Suprapubic skin (tissue), 4 donors: ENCODE measurements at regions not wholly inside any gene's neighbourhood (a gene's known extent, or its start where the extent isn't known, plus 50 kb on each side); places are given as distances from the start of the nearest gene placed in this dataset.

Source experiments
- DNase-seq, 2 donors: peaks; one replicate each; pipeline ENCODE4 v3.0.0-alpha.2; 2019; ENCODE audit warnings: low spot score in 2 of 2
- H3K27ac ChIP-seq: fragments of 200-600 bp; sonication (generic); one replicate; pipeline ENCODE4 v1.5.1; 2019
- H3K27me3 ChIP-seq: fragments of 200-600 bp; sonication (generic); one replicate; pipeline ENCODE4 v1.5.1; 2019
- H3K36me3 ChIP-seq: fragments of 200-600 bp; sonication (generic); one replicate; pipeline ENCODE4 v1.5.1; 2019
- H3K4me1 ChIP-seq: fragments of 200-600 bp; sonication (generic); one replicate; pipeline ENCODE4 v1.5.1; 2019
- H3K4me3 ChIP-seq: fragments of 200-600 bp; sonication (generic); one replicate; pipeline ENCODE4 v1.5.1; 2019; ENCODE audit warnings: mild to moderate bottlenecking
- H3K9me3 ChIP-seq: fragments of 200-600 bp; sonication (generic); one replicate; pipeline ENCODE4 v1.5.1; 2019
- EP300 ChIP-seq: sonication (generic); formaldehyde crosslinking; IDR thresholded peaks from one replicate; pipeline ENCODE4 v1.6.1; 2017; ENCODE audit warnings: antibody characterized with exemption
- POLR2A ChIP-seq, 2 donors: fragments of 450-650 bp; IDR thresholded peaks; one replicate each; pipeline ENCODE4 v1.6.1; 2017; ENCODE audit warnings: antibody characterized with exemption in 2 of 2, mild to moderate bottlenecking in 2 of 2, moderate library complexity in 2 of 2
- POLR2AphosphoS5 ChIP-seq, 3 donors: sonication (generic); formaldehyde crosslinking; IDR thresholded peaks; one replicate each; pipeline ENCODE4 v1.6.1; 2017; ENCODE audit warnings: antibody characterized with exemption in 3 of 3
- WGBS: methylation state at CpG from one replicate; pipeline ENCODE4 v1.1.5; 2018; 5-methylcytosine and 5-hydroxymethylcytosine counted together
- TF ChIP-seq, protein P1 (sequence below), 2 donors: fragments of 200-600 bp in 1 of 2; fragments of 450-650 bp in 1 of 2; sonication (generic) in 1 of 2; IDR thresholded peaks; one replicate each; pipeline ENCODE4 v1.5.1; 2016 to 2019; ENCODE audit warnings: antibody characterized with exemption in 2 of 2, mild to moderate bottlenecking in 1 of 2, moderate library complexity in 1 of 2

GRCh38 chr19:31626941-31627340 lies 277.7 kb upstream of the TSHZ3 start:
- H3K27me3 ChIP-seq: no peaks in the 10 kb centered on the region
- 83% methylated on average over 5 of the region's 5 CpGs for WGBS
- no peaks in the 10 kb centered on the region for H3K36me3 ChIP-seq
- no peak overlapping the region for H3K4me3 ChIP-seq
- DNase-seq: no peak
- no peaks in the 10 kb centered on the region for H3K4me1 ChIP-seq
- H3K9me3 ChIP-seq: no peaks in the 10 kb centered on the region
- no peak overlapping the region for H3K27ac ChIP-seq
- no peak for TF ChIP-seq POLR2A (IDR thresholded peaks at IDR 0.05)

- no peak overlapping the region for H3K27ac ChIP-seq
- H3K4me1 ChIP-seq: no peaks in the 10 kb centered on the region
- H3K27me3 ChIP-seq: no peaks in the 10 kb centered on the region
- no peak overlapping the region for H3K4me3 ChIP-seq
- TF ChIP-seq EP300: no peak
- TF ChIP-seq, protein P1, sequence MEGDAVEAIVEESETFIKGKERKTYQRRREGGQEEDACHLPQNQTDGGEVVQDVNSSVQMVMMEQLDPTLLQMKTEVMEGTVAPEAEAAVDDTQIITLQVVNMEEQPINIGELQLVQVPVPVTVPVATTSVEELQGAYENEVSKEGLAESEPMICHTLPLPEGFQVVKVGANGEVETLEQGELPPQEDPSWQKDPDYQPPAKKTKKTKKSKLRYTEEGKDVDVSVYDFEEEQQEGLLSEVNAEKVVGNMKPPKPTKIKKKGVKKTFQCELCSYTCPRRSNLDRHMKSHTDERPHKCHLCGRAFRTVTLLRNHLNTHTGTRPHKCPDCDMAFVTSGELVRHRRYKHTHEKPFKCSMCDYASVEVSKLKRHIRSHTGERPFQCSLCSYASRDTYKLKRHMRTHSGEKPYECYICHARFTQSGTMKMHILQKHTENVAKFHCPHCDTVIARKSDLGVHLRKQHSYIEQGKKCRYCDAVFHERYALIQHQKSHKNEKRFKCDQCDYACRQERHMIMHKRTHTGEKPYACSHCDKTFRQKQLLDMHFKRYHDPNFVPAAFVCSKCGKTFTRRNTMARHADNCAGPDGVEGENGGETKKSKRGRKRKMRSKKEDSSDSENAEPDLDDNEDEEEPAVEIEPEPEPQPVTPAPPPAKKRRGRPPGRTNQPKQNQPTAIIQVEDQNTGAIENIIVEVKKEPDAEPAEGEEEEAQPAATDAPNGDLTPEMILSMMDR (IDR thresholded peaks at IDR 0.05): no peak
- TF ChIP-seq POLR2A (IDR thresholded peaks at IDR 0.05): no peak
- TF ChIP-seq POLR2AphosphoS5 (IDR thresholded peaks at IDR 0.05): no peak
- DNase-seq: no peak
- H3K36me3 ChIP-seq: no peaks in the 10 kb centered on the region
- WGBS: 42% methylated on average over 23 of the region's 23 CpGs
- H3K9me3 ChIP-seq: no peaks in the 10 kb centered on the region
Measured at GRCh38 chr19:31627620-31628365, 278.6 kb upstream of the TSHZ3 start.

- H3K9me3 ChIP-seq: no peaks in the 10 kb centered on the region
- H3K36me3 ChIP-seq: no peaks in the 10 kb centered on the region
- DNase-seq: no peak
- H3K27me3 ChIP-seq: no peaks in the 10 kb centered on the region
- TF ChIP-seq, protein P1 (IDR thresholded peaks at IDR 0.05): no peak
- TF ChIP-seq POLR2A (IDR thresholded peaks at IDR 0.05): no peak
- no peak for TF ChIP-seq POLR2AphosphoS5 (IDR thresholded peaks at IDR 0.05)
- TF ChIP-seq EP300: no peak
- 85% methylated on average over 15 of the region's 18 CpGs for WGBS
- H3K4me1 ChIP-seq: no peaks in the 10 kb centered on the region
- no peak overlapping the region for H3K4me3 ChIP-seq
- H3K27ac ChIP-seq: no peak overlapping the region
Measured at GRCh38 chr19:31629579-31630363, 280.5 kb upstream of the TSHZ3 start.

GRCh38 chr19:31633014-31633413 lies 283.8 kb upstream of the TSHZ3 start:
- Histone ChIP-seq H3K36me3 (no peaks in the 10 kb centered on the region), H3K4me1 (no peaks in the 10 kb centered on the region), H3K4me3 (no peak overlapping the region), H3K27me3 (no peaks in the 10 kb centered on the region), H3K27ac (no peak overlapping the region), H3K9me3 (no peaks in the 10 kb centered on the region)
- WGBS: 96% methylated on average over 4 of the region's 8 CpGs
- TF ChIP-seq, protein P1 (IDR thresholded peaks at IDR 0.05): no peak
- no peak for TF ChIP-seq EP300
- TF ChIP-seq POLR2A (IDR thresholded peaks at IDR 0.05): no peak
- no peak for TF ChIP-seq POLR2AphosphoS5 (IDR thresholded peaks at IDR 0.05)
- no peak for DNase-seq

- peaks cover 7% of the 10 kb centered on the region for H3K27me3 ChIP-seq
- TF ChIP-seq, protein P1 (IDR thresholded peaks at IDR 0.05): no peak
- TF ChIP-seq POLR2AphosphoS5 (IDR thresholded peaks at IDR 0.05) (no peak), POLR2A (IDR thresholded peaks at IDR 0.05) (no peak), EP300 (no peak)
- no peak overlapping the region for H3K27ac ChIP-seq
- no peak for DNase-seq
- H3K9me3 ChIP-seq: no peaks in the 10 kb centered on the region
- H3K36me3 ChIP-seq: no peaks in the 10 kb centered on the region
- H3K4me1 ChIP-seq: no peaks in the 10 kb centered on the region
- no peak overlapping the region for H3K4me3 ChIP-seq
- WGBS: 70% methylated on average over 1 of the region's 1 CpG
Measured at GRCh38 chr19:31639306-31639705, 290.1 kb upstream of the TSHZ3 start.
